Stimulated activated CD4-positive, alpha-beta T cell treated with anti-CD3 and anti-CD28 coated beads, Interleukin-4, amount 100 ng/mL, for 4 hours (primary cell): ENCODE measurements at regions not wholly inside any gene's neighbourhood (a gene's known extent, or its start where the extent isn't known, plus 50 kb on each side); places are given as distances from the start of the nearest gene placed in this dataset.
"Not testable (repeated sequence)": the region's sequence is repeated elsewhere in the genome, so short reads cannot be mapped to it uniquely, and the experiment has no call there.

Source experiments
- DNase-seq, 2 experiments: peaks; one replicate each; pipeline ENCODE4 v3.0.0-alpha.2; 2020

DNA sequence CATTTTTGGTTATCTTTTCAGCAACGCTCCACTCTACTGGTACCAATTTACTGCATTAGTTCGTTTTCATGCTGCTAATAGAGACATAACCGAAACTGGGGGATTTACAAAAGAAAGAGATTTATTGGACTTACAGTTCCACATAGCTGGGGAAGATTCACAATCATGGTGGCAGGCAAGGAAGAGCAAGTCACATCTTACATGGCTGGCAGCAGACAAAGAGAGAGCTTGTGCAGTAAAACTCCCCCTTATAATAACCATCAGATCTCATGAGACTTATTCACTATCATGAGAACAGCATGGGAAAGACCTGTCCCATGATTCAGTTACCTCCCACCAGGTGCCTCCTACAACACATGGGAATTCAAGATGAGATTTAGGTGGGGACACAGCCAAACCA lies 1474.2 kb upstream of the NUDT12 start:
- DNase-seq = not testable (repeated sequence)

DNA sequence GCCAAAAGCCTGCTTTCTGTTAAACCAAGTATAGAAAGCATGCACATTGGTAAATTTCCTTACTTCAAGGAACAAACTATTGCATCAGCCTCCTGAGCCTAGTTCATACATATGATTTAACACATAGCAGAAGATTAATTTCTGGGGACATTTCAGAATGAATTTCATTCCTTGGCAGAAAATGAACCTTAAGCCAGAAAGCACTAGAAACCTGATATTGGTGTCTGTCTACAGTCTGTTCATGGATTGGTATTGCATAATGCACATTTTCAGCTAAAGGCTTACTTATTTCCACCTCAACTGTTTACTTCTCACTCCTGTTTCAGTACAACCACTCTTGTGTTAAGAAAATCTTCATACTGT lies 1471.8 kb upstream of the NUDT12 start:
- DNase-seq = no peak

- DNase-seq = no peak
Observed at GRCh38 chr5:105033637-105034400, 1471.2 kb upstream of the NUDT12 start.

GRCh38 chr5:105032917-105033316 lies 1470.3 kb upstream of the NUDT12 start:
- DNase-seq = no peak

DNA sequence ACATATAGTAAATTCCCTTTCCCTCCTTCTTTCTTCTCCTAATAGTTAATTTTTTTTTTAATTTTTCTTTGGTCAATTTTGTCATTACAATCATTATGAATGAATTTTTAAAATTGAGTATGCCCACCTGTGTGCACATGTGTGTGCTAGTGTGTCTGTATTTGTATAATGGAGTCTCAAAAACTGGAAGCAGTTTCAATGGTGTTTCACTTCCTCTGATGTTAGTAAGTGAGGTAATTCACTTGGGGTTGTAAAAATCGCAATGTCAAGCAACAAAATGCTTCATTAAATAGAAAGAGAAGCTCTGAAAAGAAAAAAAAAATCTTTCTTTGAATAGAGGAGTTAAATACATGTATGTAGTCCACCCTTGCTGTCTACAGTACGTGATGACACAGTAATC lies 1467.6 kb upstream of the NUDT12 start:
- DNase-seq = no peak

GRCh38 chr5:105015098-105015497 lies 1452.5 kb upstream of the NUDT12 start:
- DNase-seq = no peak

GRCh38 chr5:104998572-104998971 lies 1436.0 kb upstream of the NUDT12 start:
- DNase-seq = no peak

DNA sequence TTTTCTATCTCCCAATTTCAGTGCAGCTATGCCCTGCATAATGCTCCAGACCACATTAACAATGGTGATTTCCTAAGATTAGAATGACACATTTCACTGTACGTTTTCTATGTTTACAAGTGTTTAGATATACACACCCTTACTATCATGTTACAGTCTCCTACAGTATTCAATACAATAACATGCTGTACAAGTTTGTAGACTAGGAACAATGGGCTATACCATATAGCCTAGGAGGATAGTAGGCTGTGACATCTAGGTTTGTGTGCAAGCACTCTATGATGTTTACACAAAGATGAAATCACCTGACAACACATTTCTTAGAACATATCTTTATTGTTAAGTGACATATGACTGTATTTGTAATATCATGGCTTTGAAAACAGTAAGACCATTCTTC lies 1435.6 kb upstream of the NUDT12 start:
- DNase-seq = no peak

- no peak for DNase-seq
Observed at GRCh38 chr5:104987074-104987473, 1424.5 kb upstream of the NUDT12 start.

- DNase-seq = no peak
Observed at GRCh38 chr5:104977529-104977928, 1414.9 kb upstream of the NUDT12 start.

- no peak for DNase-seq
Observed at GRCh38 chr5:104967806-104968410, 1405.3 kb upstream of the NUDT12 start.

GRCh38 chr5:104965006-104965405 lies 1402.4 kb upstream of the NUDT12 start:
- no peak for DNase-seq

DNA sequence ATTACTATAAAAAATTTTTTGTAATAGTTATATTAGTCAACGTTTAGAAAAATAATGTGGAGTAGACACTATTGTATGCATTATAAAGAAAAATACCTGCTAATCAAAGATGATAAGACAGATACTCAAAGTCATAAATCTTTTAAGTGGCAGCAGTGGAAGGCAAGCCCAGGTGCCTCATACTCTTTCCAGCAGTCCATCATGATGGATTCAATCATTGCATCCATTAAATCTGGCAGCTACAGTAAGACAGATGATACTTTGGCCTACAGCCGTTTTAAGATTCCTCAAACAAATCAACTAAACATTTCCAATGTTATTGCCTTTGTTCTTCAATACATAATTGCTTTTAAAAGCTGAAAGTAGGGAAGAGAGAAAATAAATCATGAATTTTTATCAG lies 1392.9 kb upstream of the NUDT12 start:
- no peak for DNase-seq

DNA sequence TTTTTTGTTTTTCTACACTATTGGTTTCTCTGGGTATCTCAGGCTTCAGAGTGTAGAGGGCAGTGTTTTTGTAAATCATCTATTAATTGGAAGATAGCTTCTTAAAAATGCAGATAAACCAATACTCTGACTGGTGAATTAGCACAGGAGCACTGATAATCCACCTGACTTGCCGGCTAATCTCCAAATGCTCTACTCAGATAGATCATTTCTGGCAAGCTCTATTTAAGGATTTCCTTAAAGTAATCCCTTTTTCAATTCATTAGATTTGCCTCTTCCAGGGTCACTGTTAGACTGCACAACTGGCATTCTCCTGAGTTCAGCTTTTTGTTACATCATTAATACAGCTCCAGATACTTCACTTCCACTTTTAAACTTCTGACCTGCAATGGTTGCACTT lies 1390.3 kb upstream of the NUDT12 start:
- DNase-seq = no peak

DNA sequence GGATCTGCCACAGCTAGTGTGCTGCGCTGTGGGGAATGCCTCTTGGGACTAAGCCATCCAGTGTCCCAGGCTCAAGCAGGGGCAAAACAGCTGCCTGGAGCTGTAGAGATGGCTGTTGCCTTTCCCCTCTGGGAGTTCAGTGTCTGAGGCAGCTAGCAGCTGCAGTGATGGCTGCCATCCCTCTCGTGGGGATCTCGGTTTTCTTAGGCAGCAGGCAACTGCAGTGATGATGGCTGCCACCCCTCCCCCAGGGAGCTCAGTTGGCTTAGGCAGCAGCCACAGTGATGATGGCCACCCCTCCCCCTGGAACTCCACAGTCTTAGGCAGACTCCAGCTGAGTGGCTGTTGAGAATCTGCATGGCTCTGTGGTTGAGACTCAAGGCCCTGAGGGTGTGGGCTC lies 1389.2 kb upstream of the NUDT12 start:
- no peak for DNase-seq

DNA sequence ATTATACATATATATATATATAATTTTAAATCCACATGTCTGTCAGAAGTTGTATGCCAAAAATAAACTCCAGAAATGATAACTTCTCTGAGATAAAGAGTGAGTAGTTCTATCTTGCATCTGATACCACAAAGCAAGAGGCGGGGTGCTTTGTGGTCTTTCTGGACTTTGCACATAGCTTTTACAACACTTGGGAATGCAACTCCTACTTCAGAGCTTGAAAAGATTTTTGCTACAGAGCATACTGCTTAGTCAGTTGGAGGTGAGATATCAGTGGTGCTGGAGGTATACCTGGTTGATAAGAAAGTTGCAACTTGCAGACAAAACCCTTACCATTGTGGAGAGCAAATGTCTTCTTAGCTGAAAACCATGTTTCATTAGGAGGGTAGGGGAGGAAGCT lies 1384.5 kb upstream of the NUDT12 start:
- DNase-seq = no peak

DNA sequence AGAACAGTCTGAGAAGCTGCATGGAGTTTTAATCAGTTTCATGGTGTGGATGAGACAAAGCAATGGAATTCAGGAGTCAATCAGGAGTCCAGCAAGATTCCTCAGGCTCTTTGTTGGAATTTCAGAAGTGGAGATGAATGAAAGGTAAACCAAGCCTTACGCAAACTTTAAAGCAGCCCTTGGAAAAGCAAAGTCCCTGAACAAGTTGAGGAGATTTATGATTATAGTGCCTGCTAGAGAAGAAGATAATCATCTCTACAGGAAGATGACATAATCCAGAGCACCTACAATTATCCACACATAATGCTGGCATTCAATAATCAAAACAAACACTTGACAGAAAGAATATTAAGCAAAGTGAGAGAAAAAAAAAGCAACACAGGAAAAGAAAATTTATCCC lies 1380.1 kb upstream of the NUDT12 start:
- DNase-seq = no peak

DNA sequence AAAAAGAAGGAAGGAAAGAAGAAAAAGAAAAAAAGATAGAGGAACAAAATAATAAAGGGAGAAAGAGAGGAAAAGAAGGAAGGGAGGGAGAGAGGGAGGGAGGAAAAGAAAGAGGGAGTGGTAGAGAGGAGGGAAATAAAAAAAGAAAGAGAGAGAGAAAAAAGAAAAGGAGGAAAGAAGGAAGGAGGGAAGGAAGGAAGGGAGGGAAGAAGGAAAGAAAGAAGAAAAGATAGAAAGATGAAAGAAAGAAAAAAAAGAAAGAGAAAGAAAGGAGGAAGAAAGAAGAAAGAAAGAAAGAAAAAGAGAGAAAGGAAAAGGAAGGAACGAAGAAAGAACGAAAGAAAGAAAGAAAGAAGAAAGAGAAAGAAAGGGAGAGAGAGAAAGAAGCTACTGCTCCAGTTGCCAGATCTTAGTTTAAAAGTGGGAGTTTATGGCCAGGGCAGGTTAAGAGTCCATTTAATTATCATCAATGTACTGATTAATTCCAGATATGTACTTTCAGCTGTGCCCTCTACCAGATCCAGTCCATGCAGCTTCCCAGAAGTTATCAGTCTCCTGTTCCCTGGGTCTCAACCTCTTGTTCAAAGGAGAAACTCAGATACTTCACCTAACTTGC lies 1378.5 kb upstream of the NUDT12 start:
- no peak for DNase-seq

- no peak for DNase-seq
Observed at GRCh38 chr5:104937598-104937997, 1375.0 kb upstream of the NUDT12 start.

DNA sequence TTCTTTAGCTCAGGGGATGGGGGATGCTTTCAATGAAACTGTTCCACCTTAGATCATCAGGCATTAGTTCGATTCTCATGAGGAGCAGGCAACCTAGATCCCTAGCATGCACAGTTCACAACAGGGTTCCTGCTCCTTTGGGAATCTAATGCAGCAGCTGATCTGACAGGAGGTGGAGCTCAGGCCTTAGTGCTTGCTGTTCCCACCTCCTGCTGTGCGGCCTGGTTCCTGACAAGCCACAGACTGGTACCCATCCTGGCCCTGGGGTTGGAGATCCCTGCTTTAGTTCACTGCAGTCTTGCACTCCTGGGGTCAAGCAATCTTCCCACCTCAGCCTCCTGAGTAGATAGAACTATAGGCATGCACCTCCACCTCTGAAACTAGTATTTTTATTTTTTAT lies 1369.8 kb upstream of the NUDT12 start:
- DNase-seq = no peak

DNA sequence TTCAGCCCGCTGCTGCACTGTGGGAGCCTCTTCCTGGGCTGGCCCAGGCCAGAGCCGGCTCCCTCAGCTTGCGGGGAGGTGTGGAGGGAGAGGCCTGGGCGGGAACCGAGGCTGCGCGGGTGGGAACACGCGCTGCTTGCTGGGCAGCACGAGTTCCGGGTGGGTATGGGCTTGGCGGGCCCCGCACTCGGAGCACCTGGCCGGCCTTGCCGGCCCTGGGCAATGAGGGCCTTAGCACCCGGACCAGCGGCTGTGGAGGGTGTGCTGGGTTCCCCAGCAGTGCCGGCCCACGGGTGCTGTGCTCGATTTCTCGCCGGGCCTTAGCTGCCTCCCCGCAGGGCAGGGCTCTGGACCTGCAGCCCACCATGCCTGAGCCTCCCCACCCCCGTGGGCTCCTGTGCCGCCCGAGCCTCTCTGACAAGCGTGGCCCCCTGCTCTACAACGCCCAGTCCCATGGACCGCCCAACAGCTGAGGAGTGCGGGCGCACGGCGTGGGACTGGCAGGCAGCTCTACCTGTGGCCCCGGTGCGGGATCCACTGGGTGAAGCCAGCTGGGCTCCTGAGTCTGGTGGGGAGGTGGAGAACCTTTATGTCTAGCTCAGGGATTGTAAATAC lies 1366.4 kb upstream of the NUDT12 start:
- no peak for DNase-seq

DNA sequence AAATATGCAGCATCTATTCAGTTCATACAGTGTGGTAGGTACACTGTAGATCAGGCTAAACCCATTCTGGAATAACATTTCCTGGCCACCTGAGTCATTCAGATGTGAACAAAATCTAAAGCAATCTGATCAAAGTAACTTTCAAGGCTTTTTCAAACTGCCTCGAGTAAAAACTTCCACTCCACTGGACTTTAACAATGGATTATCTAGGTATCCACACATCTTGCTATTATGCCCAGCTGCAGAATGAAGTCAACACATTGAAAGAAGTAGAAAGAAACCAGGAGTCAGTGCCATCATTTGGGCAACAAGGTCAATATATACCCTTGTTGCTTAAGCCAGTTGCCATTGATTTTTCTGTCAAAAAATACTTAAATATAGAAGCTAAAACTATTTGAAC lies 1352.6 kb upstream of the NUDT12 start:
- no peak for DNase-seq

GRCh38 chr5:104914536-104915070 lies 1352.0 kb upstream of the NUDT12 start:
- DNase-seq = no peak

DNA sequence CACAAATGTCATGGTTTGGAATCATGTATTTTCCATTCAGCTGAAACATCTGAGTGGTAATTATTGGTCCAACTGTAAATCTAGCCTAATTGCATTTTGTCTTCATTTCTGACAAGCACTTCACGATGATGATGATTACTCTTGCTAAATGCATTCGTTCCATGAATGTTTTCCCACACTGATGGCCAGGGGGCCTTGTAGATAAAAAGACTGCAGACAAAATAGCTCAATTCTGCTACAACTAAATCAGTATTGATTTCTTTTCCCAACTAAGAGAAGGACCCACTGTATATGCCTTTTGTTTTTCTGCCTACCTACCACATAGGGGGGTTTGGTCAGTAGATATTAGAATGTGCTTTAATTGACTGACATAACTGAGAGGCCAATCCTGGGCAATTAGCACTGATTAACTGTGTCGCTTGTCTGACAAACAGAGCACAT lies 1351.3 kb upstream of the NUDT12 start:
- no peak for DNase-seq
